ENCODE measurements at regions not wholly inside any gene's neighbourhood (a gene's known extent, or its start where the extent isn't known, plus 50 kb on each side); places are given as distances from the start of the nearest gene placed in this dataset.
A peak's percentile ranks its signal among the peaks of the same experiment; 100 is the strongest.

DNA sequence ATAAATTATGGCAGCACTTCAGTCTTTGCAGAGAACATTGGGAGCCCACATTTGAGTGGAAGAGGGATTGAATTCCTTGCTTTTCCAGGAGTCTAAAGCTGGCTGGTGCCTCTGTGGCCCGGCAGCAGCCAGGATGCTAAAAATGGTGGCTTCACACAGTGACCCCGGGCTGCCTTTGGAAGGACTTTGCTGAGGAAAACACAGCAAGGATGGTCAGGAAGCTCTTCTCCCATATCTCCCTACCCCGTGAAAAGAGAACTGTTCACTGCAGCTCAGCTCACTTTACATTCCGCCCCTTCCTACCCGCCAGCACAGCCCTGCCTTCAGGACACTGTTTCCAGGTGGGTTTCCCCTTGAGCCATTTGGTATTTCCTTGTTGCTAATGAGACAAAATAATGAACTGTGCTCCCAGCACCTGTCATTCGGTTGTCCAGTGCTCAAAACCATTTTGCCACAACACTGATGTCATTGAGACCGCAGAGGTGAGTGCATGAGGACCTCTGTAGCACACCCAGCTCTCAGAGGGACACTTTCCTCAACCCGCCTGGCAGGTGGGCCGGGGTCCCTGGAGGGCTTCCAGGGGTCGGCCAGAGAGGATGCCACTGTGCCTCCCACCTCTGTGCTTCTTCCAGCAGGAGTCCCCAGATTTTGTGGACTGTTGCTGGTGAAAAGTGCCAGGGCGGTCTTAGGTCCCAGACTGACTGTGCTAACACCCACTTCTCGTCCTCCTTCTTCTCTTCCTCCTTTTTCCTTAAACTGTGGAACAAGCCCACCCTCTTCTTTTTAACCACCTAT lies 255.7 kb upstream of the PPP2R2D start:
- no peak overlapping the region for H3K18ac ChIP-seq (ENCODE audit: insufficient read length, low read depth, low read length)
- H4K91ac ChIP-seq (ENCODE audit: insufficient read length, low read depth, low read length) = no peak overlapping the region
- H3K4ac ChIP-seq (ENCODE audit: low read depth, low read length) = no peak overlapping the region
- no peak overlapping the region for H4K5ac ChIP-seq (ENCODE audit: insufficient read length, low read depth, low read length)
- no peaks in the 10 kb centered on the region for H3K4me1 ChIP-seq (ENCODE audit: insufficient read depth, low read length)
- H3K79me1 ChIP-seq (ENCODE audit: insufficient read depth, low read depth, low read length, poor library complexity, severe bottlenecking) = no peaks in the 10 kb centered on the region
- WGBS (ENCODE audit: extremely low coverage, insufficient read length, low lambda C conversion rate) = no CpG with 5 or more reads among the region's 12 CpGs
- TF ChIP-seq, protein P1, sequence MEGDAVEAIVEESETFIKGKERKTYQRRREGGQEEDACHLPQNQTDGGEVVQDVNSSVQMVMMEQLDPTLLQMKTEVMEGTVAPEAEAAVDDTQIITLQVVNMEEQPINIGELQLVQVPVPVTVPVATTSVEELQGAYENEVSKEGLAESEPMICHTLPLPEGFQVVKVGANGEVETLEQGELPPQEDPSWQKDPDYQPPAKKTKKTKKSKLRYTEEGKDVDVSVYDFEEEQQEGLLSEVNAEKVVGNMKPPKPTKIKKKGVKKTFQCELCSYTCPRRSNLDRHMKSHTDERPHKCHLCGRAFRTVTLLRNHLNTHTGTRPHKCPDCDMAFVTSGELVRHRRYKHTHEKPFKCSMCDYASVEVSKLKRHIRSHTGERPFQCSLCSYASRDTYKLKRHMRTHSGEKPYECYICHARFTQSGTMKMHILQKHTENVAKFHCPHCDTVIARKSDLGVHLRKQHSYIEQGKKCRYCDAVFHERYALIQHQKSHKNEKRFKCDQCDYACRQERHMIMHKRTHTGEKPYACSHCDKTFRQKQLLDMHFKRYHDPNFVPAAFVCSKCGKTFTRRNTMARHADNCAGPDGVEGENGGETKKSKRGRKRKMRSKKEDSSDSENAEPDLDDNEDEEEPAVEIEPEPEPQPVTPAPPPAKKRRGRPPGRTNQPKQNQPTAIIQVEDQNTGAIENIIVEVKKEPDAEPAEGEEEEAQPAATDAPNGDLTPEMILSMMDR (conservative IDR thresholded peaks at IDR 0.05) = no peak
- no peak overlapping the region for H3K4me2 ChIP-seq (ENCODE audit: insufficient read depth, insufficient read length, low read length)
- H3K23me2 ChIP-seq (ENCODE audit: insufficient read length, low read depth, low read length, poor library complexity, severe bottlenecking) = no peaks in the 10 kb centered on the region
- H2BK12ac ChIP-seq (ENCODE audit: insufficient read length, low read depth, low read length) = no peak overlapping the region
- no peak overlapping the region for H3K4me3 Mint-ChIP-seq
- H3K9me3 ChIP-seq (ENCODE audit: control insufficient read depth, low read depth, low read length) = no peaks in the 10 kb centered on the region
- H3K27me3 ChIP-seq (ENCODE audit: insufficient read depth, low read length) = no peaks in the 10 kb centered on the region
- no peaks in the 10 kb centered on the region for H4K20me1 ChIP-seq (ENCODE audit: control insufficient read depth, insufficient read depth, insufficient read length)
- no peak overlapping the region for H2BK15ac ChIP-seq (ENCODE audit: low read depth, low read length)
- H4K8ac ChIP-seq (replicated peaks; ENCODE audit: insufficient read length, low read depth, low read length) = no peak overlapping the region
- no peak overlapping the region for H3K14ac ChIP-seq (ENCODE audit: insufficient read depth, low read length)
- no peak overlapping the region for H3K23ac ChIP-seq (ENCODE audit: insufficient read length, low read depth, low read length)
- H3T11ph ChIP-seq (ENCODE audit: low read length) = no peak overlapping the region
- no peak overlapping the region for H3K27ac ChIP-seq (ENCODE audit: insufficient read length, low read depth, low read length)
- H3K79me2 ChIP-seq (ENCODE audit: insufficient read depth, low read length) = no peaks in the 10 kb centered on the region
- DNase-seq = no peak
- no peak overlapping the region for H2BK5ac ChIP-seq (ENCODE audit: insufficient read length, low read length)
- peaks cover 0 to 4% (median 3%) of the 10 kb centered on the region in 3 experiments; a peak in 5 of 7 replicates for H3K36me3 Mint-ChIP-seq (ENCODE audit: insufficient read depth in 1 of 3, low read depth in 3 of 3)
- no peak overlapping the region for H2AFZ ChIP-seq (ENCODE audit: low read length)
- peak overlapping the region in 1 of 3 experiments; percentile 46; a peak in 1 of 7 replicates for H3K27ac Mint-ChIP-seq
- no peak overlapping the region for H3K56ac ChIP-seq (ENCODE audit: insufficient read length, low read depth, low read length)
- peaks cover 7% of the 10 kb centered on the region for H3K27me3 Mint-ChIP-seq (ENCODE audit: low read depth)
- H3K9me3 Mint-ChIP-seq = peaks cover 3 to 8% of the 10 kb centered on the region in 2 experiments
- H2BK20ac ChIP-seq (ENCODE audit: low read depth, low read length, poor library complexity, severe bottlenecking) = no peak overlapping the region
- no peak overlapping the region for H2AK5ac ChIP-seq (ENCODE audit: insufficient read length, low read length)
- H3K9ac ChIP-seq (ENCODE audit: extremely low read depth, insufficient read length, low read length) = no peak overlapping the region
- peaks cover 22 to 30% of the 10 kb centered on the region in 2 experiments for H3K4me1 Mint-ChIP-seq
- H2BK120ac ChIP-seq (ENCODE audit: low read depth, low read length, poor library complexity, severe bottlenecking) = no peak overlapping the region
